HG03095 (cell line): ENCODE measurements at regions not wholly inside any gene's neighbourhood (a gene's known extent, or its start where the extent isn't known, plus 50 kb on each side); places are given as distances from the start of the nearest gene placed in this dataset.

Experiments
- ATAC-seq: cut with Tn5 transposase; IDR thresholded peaks from one replicate; pipeline ENCODE4 v1.9.1; 2021; ENCODE audit warnings: moderate library complexity; ENCODE audit not compliant: unreplicated experiment

DNA sequence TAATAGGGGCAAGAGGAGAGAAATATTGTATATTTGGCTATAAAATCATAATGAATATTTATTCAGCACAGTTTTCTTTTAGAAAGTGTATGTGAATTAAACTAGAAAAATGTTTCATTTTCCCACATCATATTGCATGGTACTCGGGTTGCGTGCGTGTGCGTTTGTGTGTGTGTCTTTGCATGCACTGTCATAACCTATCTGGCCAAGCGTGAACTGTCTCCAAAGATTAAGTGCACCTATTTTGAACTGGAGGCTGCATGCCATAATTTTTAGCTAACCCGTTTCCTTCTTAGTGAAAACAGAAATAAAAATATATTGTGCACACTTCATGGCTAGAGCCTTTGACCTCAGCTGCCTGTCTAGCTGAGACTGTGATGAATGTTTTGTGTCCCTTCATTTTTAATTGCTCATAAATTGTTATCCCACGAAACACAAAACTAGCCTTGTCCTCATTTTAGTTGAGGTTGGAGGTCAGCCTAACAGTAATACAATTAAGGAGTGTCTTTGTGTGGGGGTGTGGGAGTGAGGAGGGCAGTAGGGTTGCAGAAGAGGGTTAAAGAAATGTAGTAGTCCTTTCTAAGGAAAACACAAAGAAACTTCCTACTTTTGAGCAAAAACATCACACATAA is 336.1 kb upstream of the POU3F2 start:
- no peak for ATAC-seq

DNA sequence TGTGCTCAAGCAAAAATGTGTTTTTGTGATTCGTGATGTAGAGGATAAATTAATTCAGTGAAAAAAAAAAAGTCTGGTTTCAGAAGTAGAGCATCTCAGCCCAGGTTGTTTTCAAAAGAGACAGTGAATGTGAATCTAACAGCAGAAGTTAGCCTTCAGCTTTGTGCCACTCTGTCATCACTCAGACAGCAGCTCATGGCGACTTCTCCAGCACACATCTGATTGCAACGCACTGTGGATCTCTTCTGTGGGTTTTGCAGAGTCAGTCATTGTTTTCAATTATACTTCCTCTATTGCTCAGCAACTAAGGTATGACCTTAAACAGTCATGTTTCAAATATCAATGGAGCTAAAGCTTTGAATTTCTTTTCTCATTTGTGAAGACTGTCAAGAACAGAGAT is 335.5 kb upstream of the POU3F2 start:
- ATAC-seq: no peak

DNA sequence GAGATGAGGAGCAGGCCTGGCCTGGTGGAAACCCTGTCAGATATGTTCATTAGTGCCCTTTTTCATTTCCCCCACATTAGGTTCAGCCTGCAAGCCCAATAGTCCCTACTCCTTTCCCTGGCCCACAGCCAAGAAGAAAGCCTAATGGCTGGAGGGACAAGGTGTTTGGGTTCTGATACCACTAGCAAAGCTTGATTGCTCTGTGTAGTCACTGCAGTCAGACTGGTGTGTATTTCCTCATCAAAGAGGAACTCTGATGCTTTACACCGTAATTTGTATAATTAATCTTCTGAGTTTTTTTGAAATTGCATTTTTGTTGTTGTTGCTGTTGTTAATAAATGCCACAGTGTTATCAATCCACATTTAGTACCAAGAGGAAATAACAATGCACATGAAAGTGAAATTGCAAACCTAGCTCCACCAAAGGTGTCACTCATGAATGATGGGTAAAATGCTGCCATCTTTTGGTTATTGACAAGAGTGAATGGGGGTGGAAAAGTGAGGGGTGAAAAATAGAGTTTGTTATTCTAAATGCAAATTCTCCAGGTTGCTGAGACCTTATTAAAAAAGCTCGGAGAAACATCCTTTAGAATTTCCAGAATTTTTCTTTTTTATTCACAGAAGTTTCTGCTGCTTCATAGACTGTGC is 320.2 kb upstream of the POU3F2 start:
- ATAC-seq: no peak

DNA sequence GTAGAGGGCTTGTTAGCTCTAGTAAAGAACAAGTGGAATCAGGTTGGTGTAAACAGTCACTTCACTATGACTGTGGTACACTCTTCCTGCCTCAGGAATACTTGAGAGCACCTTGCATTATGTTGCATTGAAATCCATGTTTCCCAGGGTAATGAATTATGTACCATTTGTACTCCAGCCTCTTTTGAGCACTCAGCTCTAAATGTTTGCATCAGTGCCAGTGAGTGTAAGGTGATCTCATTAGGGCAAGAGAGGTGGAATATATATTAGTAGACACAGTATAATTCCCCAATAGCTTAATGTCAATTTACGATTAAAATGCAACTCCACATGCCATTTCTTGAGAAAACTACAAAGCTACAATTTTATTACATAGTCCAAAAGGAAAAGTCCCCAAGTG is 319.6 kb upstream of the POU3F2 start:
- no peak for ATAC-seq

DNA sequence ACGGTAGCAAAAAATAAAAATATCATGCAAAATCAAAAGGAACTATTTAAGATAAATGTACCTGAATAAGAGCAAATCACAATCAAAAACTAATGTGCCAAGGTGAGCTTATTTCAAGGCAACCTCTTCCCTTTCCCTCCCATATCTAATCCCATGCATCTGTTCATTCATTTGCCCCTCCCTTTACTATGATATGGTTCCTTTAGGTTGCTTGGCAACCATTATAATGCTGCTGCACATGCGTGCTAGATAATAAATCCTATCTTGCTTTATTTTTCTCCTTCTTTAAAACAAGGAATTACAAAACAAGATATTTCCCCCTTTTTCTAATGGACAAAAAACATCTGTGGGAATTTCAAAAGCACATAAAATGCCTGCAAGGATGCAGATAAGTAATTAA is 318.2 kb upstream of the POU3F2 start:
- ATAC-seq: no peak

DNA sequence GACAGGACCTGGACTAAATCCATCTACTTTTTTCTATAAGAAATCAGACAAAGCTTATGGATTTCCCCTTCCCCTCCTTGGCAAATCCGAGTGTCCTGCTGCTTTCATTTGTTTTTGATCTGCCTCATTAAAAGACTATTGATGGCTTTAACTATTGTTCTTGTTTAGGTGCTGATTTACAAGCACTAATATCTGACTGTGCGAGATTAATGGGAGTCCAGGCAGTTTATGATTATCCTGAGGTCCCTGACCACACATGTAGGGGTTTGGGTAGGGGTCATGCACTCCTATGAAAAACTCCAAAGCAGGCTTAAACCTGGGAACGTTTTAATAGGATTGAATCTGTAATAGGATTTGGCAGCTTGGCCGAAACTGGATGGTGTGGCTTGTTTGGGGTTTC is 317.5 kb upstream of the POU3F2 start:
- ATAC-seq: no peak

DNA sequence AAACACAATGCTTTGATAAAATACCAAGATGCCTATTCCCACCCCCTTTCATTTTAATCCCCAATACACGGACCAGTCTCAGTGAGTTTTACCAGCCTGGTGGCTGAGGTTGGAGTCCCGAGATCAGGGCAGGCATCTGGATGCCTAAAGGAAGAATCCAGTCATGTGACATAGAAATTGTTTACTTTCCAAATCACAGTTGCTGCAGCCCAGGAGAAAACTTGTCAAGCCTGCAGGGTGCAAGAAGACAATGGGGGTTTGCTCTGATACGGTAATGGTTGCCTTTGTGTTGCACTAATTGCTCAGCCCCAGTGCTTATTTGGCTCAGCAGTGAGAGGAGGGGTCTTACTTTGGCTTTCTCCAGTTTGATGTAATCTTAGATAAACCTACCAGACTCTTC is 308.5 kb upstream of the POU3F2 start:
- no peak for ATAC-seq

DNA sequence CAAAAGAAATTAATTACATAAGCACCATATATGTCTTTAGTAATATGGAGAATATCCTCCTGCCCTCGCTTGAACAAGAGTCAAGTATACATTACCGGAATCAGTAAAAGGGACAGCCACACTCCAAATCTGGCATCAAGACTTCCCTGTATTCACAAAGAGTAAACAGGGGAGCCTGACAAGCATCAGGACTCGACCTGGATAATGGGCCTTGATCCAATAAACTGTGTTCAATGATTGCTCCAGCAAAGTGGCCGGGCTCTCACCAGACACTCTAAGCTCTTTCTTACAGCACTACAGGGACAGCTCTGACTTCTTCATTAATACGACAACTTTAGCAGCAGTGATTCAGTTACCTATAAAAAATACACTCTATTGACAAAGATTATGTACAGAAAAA is 307.9 kb upstream of the POU3F2 start:
- ATAC-seq: no peak

DNA sequence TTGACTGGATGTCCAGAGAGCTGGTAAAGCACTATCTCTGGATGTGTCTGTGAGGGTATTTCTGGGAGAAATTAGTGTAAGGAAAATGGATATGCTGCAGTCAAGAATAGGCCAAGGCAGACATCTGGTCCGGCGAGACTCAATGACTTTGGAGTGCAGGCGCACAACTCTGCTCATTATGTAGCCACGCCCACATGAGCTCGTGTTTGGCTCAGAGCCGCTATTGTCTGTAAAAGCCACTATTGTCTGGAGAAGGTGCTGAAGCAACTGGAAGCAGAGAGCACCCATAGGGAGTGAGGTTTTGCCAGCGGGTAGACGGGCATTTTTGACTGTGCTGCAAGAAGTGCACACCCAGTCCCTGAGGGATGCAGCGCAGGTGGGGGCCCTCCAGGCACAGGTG is 305.0 kb upstream of the POU3F2 start:
- no peak for ATAC-seq

DNA sequence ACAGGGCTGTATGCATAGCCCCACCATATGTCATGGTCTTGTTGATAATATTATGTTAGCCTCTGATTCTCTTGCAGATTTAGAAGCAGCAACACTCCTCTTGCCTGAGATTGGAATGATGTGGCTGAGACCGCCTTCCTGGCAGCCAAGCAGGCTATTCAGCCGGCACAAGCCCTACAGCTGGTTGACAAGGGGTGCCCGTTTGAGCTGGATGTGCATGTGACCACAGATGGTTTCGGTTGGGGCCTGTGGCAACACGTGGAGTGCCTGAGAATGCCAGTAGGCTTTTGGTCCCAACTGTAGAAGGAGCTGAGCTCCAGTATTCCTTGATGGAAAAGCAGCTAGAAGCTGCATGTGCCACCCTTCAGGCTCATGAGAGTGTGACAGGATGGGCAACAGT is 303.6 kb upstream of the POU3F2 start:
- no peak for ATAC-seq

DNA sequence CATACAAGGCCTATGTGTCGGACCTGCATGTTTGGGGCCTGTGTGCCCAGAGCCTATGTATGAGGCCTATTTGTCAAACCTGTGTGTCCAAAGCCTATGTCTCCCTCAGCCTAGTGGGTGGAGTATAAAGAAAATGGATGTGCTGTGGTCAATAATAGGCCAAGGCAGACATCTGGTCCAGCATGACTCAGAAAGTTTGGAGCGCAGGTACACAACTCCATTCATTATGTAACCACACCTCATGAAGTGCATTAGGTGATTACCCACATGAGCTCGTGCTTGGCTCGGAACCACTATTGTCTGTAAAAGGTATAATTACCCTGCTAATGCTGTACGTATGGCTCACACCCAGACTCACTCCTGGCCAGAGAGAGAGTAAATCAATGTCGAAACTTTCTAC is 302.4 kb upstream of the POU3F2 start:
- ATAC-seq: no peak

DNA sequence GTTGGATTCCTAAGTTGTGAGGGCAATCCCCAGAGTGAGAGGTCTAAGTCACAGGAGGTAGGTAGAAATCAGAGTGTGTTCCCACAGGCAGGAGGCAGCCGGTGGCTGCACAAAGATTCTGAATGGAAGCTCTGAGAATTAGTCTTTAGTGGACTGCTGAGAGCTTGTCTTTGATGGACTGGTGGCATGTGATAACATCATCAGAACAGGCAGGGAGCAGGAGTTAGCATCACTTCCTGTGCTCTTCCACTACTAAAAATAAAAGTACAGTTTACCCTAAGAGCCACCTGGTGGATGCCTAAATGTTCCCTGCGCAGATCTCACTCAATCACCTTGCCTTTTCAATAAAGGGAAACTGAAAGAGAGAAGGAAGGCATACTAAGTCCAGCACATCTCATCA is 294.6 kb upstream of the POU3F2 start:
- ATAC-seq: peak; percentile 54

DNA sequence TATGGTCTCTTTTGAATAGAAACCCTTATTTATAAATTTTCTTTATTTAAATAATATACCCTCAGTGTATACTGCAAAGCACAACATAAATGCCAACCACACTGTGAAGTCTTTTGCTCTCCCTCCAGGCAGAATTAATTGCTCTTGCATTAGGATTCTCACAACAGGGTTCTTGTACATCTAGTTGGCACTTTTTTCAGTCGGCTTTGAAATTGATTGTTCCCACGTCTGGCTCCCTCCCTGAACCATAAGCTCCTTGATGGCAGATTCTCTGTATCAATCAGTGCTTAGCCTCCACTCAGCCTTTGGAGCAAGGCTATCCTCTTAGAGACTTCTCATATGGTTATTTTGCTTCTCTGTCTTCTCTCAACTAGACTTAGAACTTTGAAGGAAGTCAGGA is 288.0 kb upstream of the POU3F2 start:
- no peak for ATAC-seq

DNA sequence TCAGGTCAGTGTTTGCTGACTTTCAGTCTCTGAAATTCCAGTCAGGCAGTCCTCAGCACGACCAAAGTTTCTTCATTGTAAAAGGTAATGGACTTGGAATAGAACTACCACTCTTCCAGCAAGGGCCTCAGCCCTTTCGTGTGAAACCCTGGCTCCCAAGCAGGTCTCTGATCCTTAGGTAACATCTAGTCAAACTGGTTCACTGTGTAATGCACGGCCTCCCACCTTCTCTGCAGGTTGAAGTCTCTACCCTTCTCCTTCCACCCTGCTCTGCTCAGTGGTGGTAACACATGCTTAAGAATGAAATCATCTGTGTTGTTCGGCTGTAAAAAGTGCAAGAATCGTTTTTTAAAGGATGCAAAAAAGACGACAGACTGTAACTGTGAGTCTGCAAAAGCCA is 287.2 kb upstream of the POU3F2 start:
- no peak for ATAC-seq

DNA sequence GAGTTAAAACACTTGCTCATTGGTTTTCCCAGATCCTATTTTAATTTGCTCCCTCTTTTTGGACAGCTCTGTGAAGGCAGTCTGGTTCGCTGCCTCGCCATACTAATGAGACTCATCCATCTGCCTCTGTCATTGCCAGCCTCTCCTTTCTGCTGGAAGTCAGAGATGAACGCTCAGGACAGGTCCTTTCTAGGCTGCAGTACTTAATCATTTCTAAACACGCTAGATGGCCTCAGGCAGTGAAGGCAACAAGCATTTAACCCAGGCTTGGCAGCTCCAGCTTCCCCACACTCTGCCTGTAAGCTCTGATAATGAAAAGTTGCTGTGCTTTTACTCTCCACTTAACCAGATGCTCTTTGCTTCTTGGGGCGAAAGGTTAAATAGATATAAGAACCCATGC is 286.7 kb upstream of the POU3F2 start:
- no peak for ATAC-seq

DNA sequence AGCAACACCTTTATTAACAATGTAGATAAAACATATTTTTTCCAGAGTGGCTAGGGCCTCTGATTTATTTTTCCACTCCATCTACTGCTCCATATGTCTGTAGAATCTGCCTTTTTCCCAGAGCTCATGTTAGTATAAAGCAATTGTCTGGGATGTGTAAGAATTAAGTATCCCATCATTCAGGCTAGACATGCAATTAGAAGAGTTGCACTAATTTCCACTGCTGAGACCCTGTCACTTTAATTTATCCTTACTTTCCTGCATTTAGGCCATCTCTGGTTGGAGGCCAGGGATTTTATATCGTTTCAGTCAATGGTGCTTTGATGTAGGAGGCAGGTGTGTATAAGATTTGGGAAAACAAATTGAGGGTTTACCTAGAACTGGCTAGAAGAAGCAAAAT is 286.1 kb upstream of the POU3F2 start:
- ATAC-seq: no peak

DNA sequence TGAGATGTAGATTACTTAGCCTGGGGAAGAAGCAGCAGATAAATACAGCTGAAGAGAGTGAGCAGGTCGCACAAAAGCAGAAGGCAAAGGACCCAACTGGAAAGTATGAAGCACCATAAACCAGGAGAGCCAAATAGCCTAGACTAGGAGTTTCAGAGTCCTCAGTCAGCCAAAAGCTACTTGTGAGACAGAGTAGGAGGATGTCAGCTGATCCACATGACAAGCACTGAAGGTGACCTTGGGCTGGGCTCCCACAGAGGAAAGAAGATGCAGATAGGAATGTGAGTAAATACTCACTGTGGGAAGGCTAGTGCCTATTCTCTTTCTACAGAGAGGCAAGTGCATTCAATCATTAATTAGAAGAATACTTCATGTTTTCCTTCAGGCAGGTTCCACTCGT is 274.0 kb upstream of the POU3F2 start:
- no peak for ATAC-seq

DNA sequence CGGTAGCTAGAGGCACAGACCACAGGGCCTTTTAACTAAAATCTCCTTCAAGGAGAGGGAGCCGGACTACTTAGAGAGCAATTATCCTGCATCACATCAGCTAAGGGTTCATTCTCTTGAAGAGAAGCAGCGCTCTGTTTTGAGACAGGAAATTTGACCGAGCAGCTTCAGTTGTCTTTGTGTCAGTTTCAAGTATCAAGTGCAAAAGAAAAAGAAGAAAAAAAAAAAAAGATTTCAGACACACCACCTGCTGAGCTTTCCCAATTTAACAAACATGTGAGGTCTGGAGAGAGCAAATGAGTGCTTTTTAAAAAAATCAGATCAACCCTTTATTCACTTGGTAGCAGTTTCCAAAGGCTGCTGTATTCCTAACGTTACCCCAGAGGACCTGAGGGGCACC is 273.5 kb upstream of the POU3F2 start:
- ATAC-seq: no peak

DNA sequence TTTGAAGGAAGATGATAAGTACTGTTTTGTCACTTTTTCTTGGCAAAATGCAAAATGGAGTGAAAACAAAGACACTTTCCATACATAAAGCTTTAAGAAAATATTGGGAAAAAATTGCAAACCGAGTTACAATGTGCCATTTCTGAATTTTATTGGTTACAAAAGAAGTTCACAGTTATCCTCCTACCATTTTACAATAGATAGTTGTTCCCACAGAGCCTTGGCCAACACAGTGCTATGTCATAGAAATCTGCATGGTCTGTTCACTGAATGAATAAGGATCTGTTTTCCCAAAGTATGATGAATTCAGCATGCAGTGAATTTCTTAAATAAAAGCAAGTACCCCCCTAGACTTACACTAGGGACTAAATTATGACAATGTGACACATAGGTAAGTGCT is 268.2 kb upstream of the POU3F2 start:
- no peak for ATAC-seq

DNA sequence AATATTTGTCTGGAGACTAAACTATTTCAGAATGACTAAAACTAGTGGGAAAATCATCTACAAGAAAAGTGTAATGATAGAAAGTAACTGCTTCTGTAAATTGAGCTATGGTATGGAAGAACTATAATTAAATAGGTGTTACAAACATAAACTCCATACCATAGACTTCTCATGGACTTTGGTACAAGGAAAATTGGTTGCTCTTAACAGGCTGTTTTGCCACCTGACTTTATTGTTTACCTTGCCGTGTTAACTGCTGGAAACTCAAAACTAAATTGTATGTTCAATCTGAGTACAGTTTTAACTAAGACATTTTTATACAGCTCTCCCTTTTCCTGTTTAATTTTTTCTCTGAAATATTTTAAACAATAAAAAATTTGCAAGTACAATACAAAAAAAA is 261.8 kb upstream of the POU3F2 start:
- ATAC-seq: no peak

DNA sequence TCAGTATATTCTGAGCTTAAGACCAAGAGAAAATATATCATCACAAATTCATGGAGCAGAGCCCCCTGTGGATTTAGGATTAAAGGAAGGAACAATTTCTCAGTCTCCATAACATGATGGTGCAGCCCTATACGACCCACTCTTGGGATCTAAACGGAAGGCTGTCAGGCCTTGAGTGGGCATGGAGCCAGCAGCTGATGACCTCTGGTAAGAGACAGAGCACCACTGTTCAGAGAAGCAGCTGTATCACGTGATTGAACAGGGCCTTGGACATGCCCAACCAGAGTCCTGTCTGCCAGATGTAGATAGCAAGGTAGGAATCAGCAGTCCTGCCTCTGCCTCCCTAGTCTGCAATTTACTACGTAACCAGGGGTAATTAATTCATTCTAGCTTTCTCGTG is 259.4 kb upstream of the POU3F2 start:
- no peak for ATAC-seq

DNA sequence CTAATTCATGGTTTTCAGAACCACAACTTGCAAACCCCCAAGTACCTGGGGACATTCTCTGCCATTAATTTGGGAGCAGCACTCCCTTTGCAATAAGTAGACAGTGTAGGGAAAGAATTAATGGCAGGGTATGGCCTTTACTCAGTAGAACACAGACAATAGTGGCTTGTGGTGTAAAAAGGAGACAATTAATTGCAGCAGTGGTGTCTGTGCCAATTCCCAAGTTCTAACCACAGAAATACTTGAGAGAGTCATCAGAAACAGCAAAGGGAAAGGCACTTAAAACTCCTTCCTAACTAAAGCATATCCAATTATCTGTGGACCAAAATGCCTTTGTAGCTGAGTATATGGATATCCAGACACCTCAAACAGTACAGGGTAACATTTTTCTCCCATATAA is 257.6 kb upstream of the POU3F2 start:
- no peak for ATAC-seq

DNA sequence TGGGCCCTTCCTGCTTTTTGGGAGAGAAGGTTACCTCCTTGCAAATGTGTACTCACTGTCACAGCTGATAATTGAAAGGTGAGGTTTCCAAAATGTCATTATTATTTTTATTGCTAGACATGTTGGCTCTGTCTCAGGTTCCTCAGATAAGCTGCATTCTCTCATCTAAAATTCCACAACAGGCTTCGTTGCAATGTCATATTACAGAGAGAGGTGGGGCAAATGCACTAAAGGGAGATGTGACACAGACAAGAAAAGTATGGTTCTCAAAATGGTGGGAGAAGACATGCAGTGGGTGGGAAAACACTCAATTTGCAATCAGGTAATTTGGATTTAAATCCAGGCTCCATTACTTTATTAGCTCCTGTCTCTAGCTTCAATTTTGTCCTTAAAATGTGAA is 256.4 kb upstream of the POU3F2 start:
- ATAC-seq: no peak
